H9 (cell line): ENCODE measurements at regions not wholly inside any gene's neighbourhood (a gene's known extent, or its start where the extent isn't known, plus 50 kb on each side); places are given as distances from the start of the nearest gene placed in this dataset.

Experiments
- DNase-seq: peaks from one replicate; pipeline ENCODE4 v3.0.0-alpha.2; 2017
- H2AFZ ChIP-seq: one replicate; pipeline ENCODE4 v1.6.1; 2013; ENCODE audit warnings: mild to moderate bottlenecking, low read length, control low read depth, moderate library complexity
- H2AK5ac ChIP-seq: 2 replicates; pipeline ENCODE4 v1.6.1; 2013; ENCODE audit warnings: low read length, control low read depth, mixed read lengths; ENCODE audit not compliant: insufficient read length
- H2BK120ac ChIP-seq: one replicate; pipeline ENCODE4 v1.6.1; 2013; ENCODE audit warnings: low read depth, mild to moderate bottlenecking, low read length, control low read depth, inconsistent platforms; ENCODE audit not compliant: poor library complexity, severe bottlenecking
- H2BK12ac ChIP-seq: 2 replicates; pipeline ENCODE4 v1.6.1; 2013; ENCODE audit warnings: low read length, control low read depth, mixed read lengths, low read depth; ENCODE audit not compliant: insufficient read length
- H2BK15ac ChIP-seq: 2 replicates; pipeline ENCODE4 v1.6.1; 2013; ENCODE audit warnings: low read depth, low read length, control low read depth
- H2BK20ac ChIP-seq: one replicate; pipeline ENCODE4 v1.6.1; 2013; ENCODE audit warnings: low read depth, mild to moderate bottlenecking, low read length, control low read depth, inconsistent platforms; ENCODE audit not compliant: poor library complexity, severe bottlenecking
- H2BK5ac ChIP-seq: 2 replicates; pipeline ENCODE4 v1.6.1; 2013; ENCODE audit warnings: low read length, control low read depth, mixed read lengths; ENCODE audit not compliant: insufficient read length
- H3K14ac ChIP-seq: 2 replicates; pipeline ENCODE4 v1.6.1; 2013; ENCODE audit warnings: low read length, control low read depth; ENCODE audit not compliant: insufficient read depth
- H3K18ac ChIP-seq: 2 replicates; pipeline ENCODE4 v1.6.1; 2013; ENCODE audit warnings: low read depth, mild to moderate bottlenecking, mixed read lengths, low read length, control low read depth; ENCODE audit not compliant: insufficient read length
- H3K23ac ChIP-seq: 2 replicates; pipeline ENCODE4 v1.6.1; 2013; ENCODE audit warnings: low read length, control low read depth, mixed read lengths, low read depth; ENCODE audit not compliant: insufficient read length
- H3K23me2 ChIP-seq: 2 replicates; pipeline ENCODE4 v1.6.1; 2013; ENCODE audit warnings: low read depth, mild to moderate bottlenecking, mixed read lengths, low read length, control low read depth; ENCODE audit not compliant: insufficient read length, poor library complexity, severe bottlenecking
- H3K27ac ChIP-seq: 2 replicates; pipeline ENCODE4 v1.5.1; 2013; ENCODE audit warnings: low read length, control low read depth, mixed read lengths, low read depth; ENCODE audit not compliant: insufficient read length
- H3K27me3 ChIP-seq: 2 replicates; pipeline ENCODE4 v1.6.1; 2013; ENCODE audit warnings: low read length, control low read depth, inconsistent platforms; ENCODE audit not compliant: insufficient read depth
- H3K4ac ChIP-seq: 2 replicates; pipeline ENCODE4 v1.6.1; 2013; ENCODE audit warnings: low read depth, mild to moderate bottlenecking, control low read depth, inconsistent platforms, low read length, moderate library complexity
- H3K4me1 ChIP-seq: 2 replicates; pipeline ENCODE4 v1.6.1; 2013; ENCODE audit warnings: low read length, control low read depth, inconsistent platforms; ENCODE audit not compliant: insufficient read depth
- H3K4me2 ChIP-seq: 2 replicates; pipeline ENCODE4 v1.6.1; 2013; ENCODE audit warnings: low read length, control low read depth, mixed read lengths; ENCODE audit not compliant: insufficient read length, insufficient read depth
- H3K56ac ChIP-seq: 2 replicates; pipeline ENCODE4 v1.6.1; 2013; ENCODE audit warnings: low read depth, mild to moderate bottlenecking, mixed read lengths, low read length, control low read depth; ENCODE audit not compliant: insufficient read length
- H3K79me1 ChIP-seq: 2 replicates; pipeline ENCODE4 v1.6.1; 2013; ENCODE audit warnings: low read depth, mild to moderate bottlenecking, moderate library complexity, low read length, control low read depth, inconsistent platforms; ENCODE audit not compliant: insufficient read depth, poor library complexity, severe bottlenecking
- H3K79me2 ChIP-seq: 2 replicates; pipeline ENCODE4 v1.6.1; 2013; ENCODE audit warnings: low read length, control low read depth, inconsistent platforms; ENCODE audit not compliant: insufficient read depth
- H3K9ac ChIP-seq: 2 replicates; pipeline ENCODE4 v1.6.1; 2013; ENCODE audit warnings: low read length, control low read depth, mixed read lengths; ENCODE audit not compliant: insufficient read length; ENCODE audit errors: extremely low read depth
- H3K9me3 ChIP-seq: one replicate; pipeline ENCODE4 v1.6.1; 2013; ENCODE audit warnings: low read depth, low read length, inconsistent platforms; ENCODE audit not compliant: control insufficient read depth
- H3T11ph ChIP-seq: one replicate; pipeline ENCODE4 v1.6.1; 2013; ENCODE audit warnings: mild to moderate bottlenecking, low read length, control low read depth, inconsistent platforms
- H4K20me1 ChIP-seq: one replicate; pipeline ENCODE4 v1.6.1; 2013; ENCODE audit not compliant: control insufficient read depth, insufficient read length, insufficient read depth
- H4K5ac ChIP-seq: 2 replicates; pipeline ENCODE4 v1.6.1; 2013; ENCODE audit warnings: low read depth, mild to moderate bottlenecking, mixed read lengths, low read length, control low read depth; ENCODE audit not compliant: insufficient read length
- H4K8ac ChIP-seq: replicated peaks from 2 replicates; pipeline ENCODE4 v1.6.1; 2013; ENCODE audit warnings: low read length, control low read depth, mixed read lengths, low read depth; ENCODE audit not compliant: insufficient read length
- H4K91ac ChIP-seq: 2 replicates; pipeline ENCODE4 v1.6.1; 2013; ENCODE audit warnings: low read depth, mild to moderate bottlenecking, moderate library complexity, mixed read lengths, low read length, control low read depth; ENCODE audit not compliant: insufficient read length
- H3K27ac Mint-ChIP-seq, 3 experiments: 2 replicates in 2 of 3; 3 replicates in 1 of 3; pipeline ENCODE4 v1.8.0; 2020 to 2021; ENCODE audit warnings: mixed read lengths in 3 of 3, mild to moderate bottlenecking in 1 of 3, moderate library complexity in 1 of 3
- H3K27me3 Mint-ChIP-seq: 2 replicates; pipeline ENCODE4 v1.8.0; 2021; ENCODE audit warnings: low read depth, mild to moderate bottlenecking, moderate library complexity, mixed read lengths
- H3K36me3 Mint-ChIP-seq, 3 experiments: 2 replicates in 2 of 3; 3 replicates in 1 of 3; pipeline ENCODE4 v1.8.0; 2020 to 2021; ENCODE audit warnings: low read depth in 3 of 3, mixed read lengths in 3 of 3; ENCODE audit not compliant: insufficient read depth in 1 of 3
- H3K4me1 Mint-ChIP-seq, 2 experiments: 2 replicates each; pipeline ENCODE4 v1.8.0; 2020; ENCODE audit warnings: mixed read lengths in 2 of 2
- H3K4me3 Mint-ChIP-seq, 2 experiments: 2 replicates in 1 of 2; 3 replicates in 1 of 2; pipeline ENCODE4 v1.8.0; 2020 to 2021; ENCODE audit warnings: mild to moderate bottlenecking in 2 of 2, mixed read lengths in 2 of 2, moderate library complexity in 1 of 2
- H3K9me3 Mint-ChIP-seq, 2 experiments: 2 replicates in 1 of 2; 3 replicates in 1 of 2; pipeline ENCODE4 v1.8.0; 2020; ENCODE audit warnings: mild to moderate bottlenecking in 2 of 2, mixed read lengths in 2 of 2, moderate library complexity in 1 of 2
- WGBS: extraction: QIAGEN DNeasy Blood & Tissue Kit; methylation state at CpG from one replicate; pipeline ENCODE4 v1.1.7; 2013; ENCODE audit warnings: missing lambda C conversion rate, low lambda C conversion rate, mixed read lengths; ENCODE audit not compliant: insufficient read length; ENCODE audit errors: extremely low coverage; 5-methylcytosine and 5-hydroxymethylcytosine counted together
- TF ChIP-seq, protein P1 (sequence below): fragments of 200-600 bp; sonication (generic); conservative IDR thresholded peaks from 3 replicates; pipeline ENCODE4 v1.8.0; 2021; ENCODE audit warnings: antibody characterized with exemption, mild to moderate bottlenecking

DNA sequence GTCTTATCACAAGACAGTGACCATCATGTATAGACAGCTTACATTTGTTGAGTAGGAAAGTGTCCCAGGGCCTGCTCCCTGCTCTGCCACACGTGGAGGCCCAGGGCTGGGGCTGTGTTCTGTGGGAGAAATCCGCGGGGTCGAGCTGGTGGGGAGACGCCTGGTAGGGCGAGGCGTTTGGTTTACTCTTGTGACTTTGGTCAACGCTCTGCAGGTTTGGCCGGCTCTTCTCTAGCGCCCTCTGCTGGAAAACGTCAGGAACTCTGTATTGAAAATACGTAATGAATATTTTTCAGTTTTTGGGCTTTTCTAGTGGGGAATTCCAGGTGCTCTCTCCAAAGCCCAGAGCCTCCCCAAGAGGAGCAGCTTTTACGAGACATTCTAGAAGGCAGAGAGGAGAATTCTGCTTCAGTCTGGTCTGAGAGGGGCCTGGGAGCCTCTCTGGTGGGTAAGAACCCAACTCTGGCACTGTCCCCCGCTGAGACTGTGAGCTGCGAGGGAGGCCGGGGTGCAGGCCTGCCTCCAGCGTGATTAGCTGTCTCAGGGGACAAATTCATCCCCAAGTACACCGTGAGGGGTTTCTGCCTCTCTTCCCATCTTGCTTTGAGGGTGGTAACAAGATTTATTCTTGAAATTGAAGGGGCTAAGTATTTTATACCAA, 112.6 kb upstream of the RALGAPA2 start:
- Histone ChIP-seq H3K79me1 (no peaks in the 10 kb centered on the region), H3K27me3 (no peaks in the 10 kb centered on the region), H2BK15ac (no peak overlapping the region), H3T11ph (no peak overlapping the region), H2AK5ac (no peak overlapping the region), H2AFZ (no peak overlapping the region), H2BK12ac (no peak overlapping the region), H3K56ac (no peak overlapping the region), H3K79me2 (no peaks in the 10 kb centered on the region), H3K9ac (no peak overlapping the region), H3K23me2 (no peaks in the 10 kb centered on the region), H2BK5ac (no peak overlapping the region), H3K18ac (no peak overlapping the region), H4K8ac (no peak overlapping the region), H4K91ac (no peak overlapping the region), H3K4me1 (peaks cover 13% of the 10 kb centered on the region; the same call in 1 of the 2 replicates), H3K9me3 (no peaks in the 10 kb centered on the region), H3K23ac (no peak overlapping the region), H3K4me2 (no peak overlapping the region), H2BK20ac (no peak overlapping the region), H4K5ac (no peak overlapping the region), H2BK120ac (no peak overlapping the region), H3K14ac (peak overlapping the region; percentile 55; the same call in 1 of the 2 replicates), H3K4ac (no peak overlapping the region), H4K20me1 (no peaks in the 10 kb centered on the region), H3K27ac (no peak overlapping the region)
- Mint-ChIP-seq H3K36me3 (peaks cover 9 to 17% (median 9%) of the 10 kb centered on the region in 3 experiments; a peak in 6 of 7 replicates), H3K9me3 (peaks cover 14 to 20% of the 10 kb centered on the region in 2 experiments), H3K4me3 (peak overlapping the region in 1 of 2 experiments; percentile 22; a peak in 1 of 5 replicates), H3K27ac (peak overlapping the region in 1 of 3 experiments; percentile 91; a peak in 3 of 7 replicates), H3K27me3 (peaks cover 11% of the 10 kb centered on the region), H3K4me1 (peaks cover 33 to 38% of the 10 kb centered on the region in 2 experiments)
- no CpG with 5 or more reads among the region's 18 CpGs for WGBS
- DNase-seq, result peak; percentile 71
- TF ChIP-seq, protein P1, sequence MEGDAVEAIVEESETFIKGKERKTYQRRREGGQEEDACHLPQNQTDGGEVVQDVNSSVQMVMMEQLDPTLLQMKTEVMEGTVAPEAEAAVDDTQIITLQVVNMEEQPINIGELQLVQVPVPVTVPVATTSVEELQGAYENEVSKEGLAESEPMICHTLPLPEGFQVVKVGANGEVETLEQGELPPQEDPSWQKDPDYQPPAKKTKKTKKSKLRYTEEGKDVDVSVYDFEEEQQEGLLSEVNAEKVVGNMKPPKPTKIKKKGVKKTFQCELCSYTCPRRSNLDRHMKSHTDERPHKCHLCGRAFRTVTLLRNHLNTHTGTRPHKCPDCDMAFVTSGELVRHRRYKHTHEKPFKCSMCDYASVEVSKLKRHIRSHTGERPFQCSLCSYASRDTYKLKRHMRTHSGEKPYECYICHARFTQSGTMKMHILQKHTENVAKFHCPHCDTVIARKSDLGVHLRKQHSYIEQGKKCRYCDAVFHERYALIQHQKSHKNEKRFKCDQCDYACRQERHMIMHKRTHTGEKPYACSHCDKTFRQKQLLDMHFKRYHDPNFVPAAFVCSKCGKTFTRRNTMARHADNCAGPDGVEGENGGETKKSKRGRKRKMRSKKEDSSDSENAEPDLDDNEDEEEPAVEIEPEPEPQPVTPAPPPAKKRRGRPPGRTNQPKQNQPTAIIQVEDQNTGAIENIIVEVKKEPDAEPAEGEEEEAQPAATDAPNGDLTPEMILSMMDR, result peak; percentile 86
